WTC11 (cell line): ENCODE measurements at regions not wholly inside any gene's neighbourhood (a gene's known extent, or its start where the extent isn't known, plus 50 kb on each side); places are given as distances from the start of the nearest gene placed in this dataset.

Source experiments
- ATAC-seq: fragments of 200-7000 bp; cut with Tn5 transposase; 2 replicates; pipeline ENCODE4 v1.10.0; 2021; ENCODE audit warnings: mild to moderate bottlenecking, moderate library complexity
- CTCF ChIA-PET: fragments of 300-600 bp; sonication (Branson Sonifier 250); formaldehyde crosslinking; loops from one replicate; lab custom pipeline; 2021; ENCODE audit warnings: antibody characterized with exemption; lab: Charles Lee
- POLR2A ChIA-PET: fragments of 350-600 bp; sonication (Branson Sonifier 250); formaldehyde crosslinking; loops from one replicate; lab custom pipeline; 2021; ENCODE audit warnings: antibody characterized with exemption; lab: Charles Lee
- DNase-seq: peaks from one replicate; pipeline ENCODE4 v3.0.0; 2021; ENCODE audit warnings: low spot score
- H3K27ac Mint-ChIP-seq: 2 replicates; pipeline ENCODE4 v1.8.0; 2021; ENCODE audit warnings: mixed read lengths
- H3K27me3 Mint-ChIP-seq: 2 replicates; pipeline ENCODE4 v1.8.0; 2021; ENCODE audit warnings: low read depth, mild to moderate bottlenecking, moderate library complexity, mixed read lengths
- H3K36me3 Mint-ChIP-seq: 2 replicates; pipeline ENCODE4 v1.8.0; 2021; ENCODE audit warnings: mixed read lengths
- H3K4me1 Mint-ChIP-seq: 2 replicates; pipeline ENCODE4 v1.8.0; 2022; ENCODE audit warnings: mixed read lengths
- H3K4me3 Mint-ChIP-seq: 2 replicates; pipeline ENCODE4 v1.8.0; 2021; ENCODE audit warnings: mild to moderate bottlenecking, moderate library complexity, mixed read lengths
- H3K9me3 Mint-ChIP-seq: 2 replicates; pipeline ENCODE4 v1.8.0; 2021; ENCODE audit warnings: mixed read lengths
- AFF4 ChIP-seq: sonication (generic); formaldehyde crosslinking; IDR thresholded peaks from 2 replicates; pipeline ENCODE4 v1.8.1; 2023; ENCODE audit warnings: mild to moderate bottlenecking, missing genetic modification reagents, borderline replicate concordance
- ATF2 ChIP-seq: sonication (generic); formaldehyde crosslinking; IDR thresholded peaks from 2 replicates; pipeline ENCODE4 v1.8.1; 2022; ENCODE audit warnings: low read depth, missing genetic modification reagents, borderline replicate concordance
- CBFB ChIP-seq: sonication (generic); formaldehyde crosslinking; IDR thresholded peaks from 2 replicates; pipeline ENCODE4 v1.8.1; 2022; ENCODE audit warnings: mild to moderate bottlenecking, low read depth, missing genetic modification reagents
- CDX4 ChIP-seq: fragments of 250-450 bp; sonication (Bioruptor Pico); IDR thresholded peaks from 2 replicates; pipeline ENCODE4 v1.9.0; 2021; ENCODE audit warnings: moderate library complexity, mild to moderate bottlenecking, inconsistent platforms, borderline replicate concordance
- CREM ChIP-seq: sonication (generic); formaldehyde crosslinking; IDR thresholded peaks from 2 replicates; pipeline ENCODE4 v1.8.1; 2022; ENCODE audit warnings: mild to moderate bottlenecking, missing genetic modification reagents, moderate library complexity
- CTCF ChIP-seq: fragments of 200-600 bp; IDR thresholded peaks from 2 replicates; pipeline ENCODE4 v1.8.0; 2022; ENCODE audit warnings: antibody characterized with exemption
- E2F1 ChIP-seq: sonication (generic); formaldehyde crosslinking; IDR thresholded peaks from 2 replicates; pipeline ENCODE4 v1.8.0; 2022; ENCODE audit warnings: mild to moderate bottlenecking, missing genetic modification reagents
- ETV6 ChIP-seq: sonication (generic); formaldehyde crosslinking; IDR thresholded peaks from 2 replicates; pipeline ENCODE4 v1.8.1; 2022; ENCODE audit warnings: mild to moderate bottlenecking, missing genetic modification reagents
- FOXP1 ChIP-seq: sonication (generic); formaldehyde crosslinking; IDR thresholded peaks from 2 replicates; pipeline ENCODE4 v1.8.0; 2022; ENCODE audit warnings: missing genetic modification reagents, mild to moderate bottlenecking, moderate library complexity, borderline replicate concordance
- IRF1 ChIP-seq: sonication (generic); formaldehyde crosslinking; IDR thresholded peaks from 2 replicates; pipeline ENCODE4 v1.8.0; 2023; ENCODE audit warnings: missing genetic modification reagents
- JUN ChIP-seq: sonication (generic); formaldehyde crosslinking; IDR thresholded peaks from 2 replicates; pipeline ENCODE4 v1.8.0; 2023; ENCODE audit warnings: mild to moderate bottlenecking, missing genetic modification reagents
- NFATC4 ChIP-seq: fragments of 250-450 bp; sonication (Bioruptor Pico); IDR thresholded peaks from 2 replicates; pipeline ENCODE4 v1.9.0; 2021; ENCODE audit warnings: mild to moderate bottlenecking
- NR2C2 ChIP-seq: sonication (generic); formaldehyde crosslinking; IDR thresholded peaks from 2 replicates; pipeline ENCODE4 v1.8.0; 2022; ENCODE audit warnings: mild to moderate bottlenecking, missing genetic modification reagents
- PREB ChIP-seq: sonication (generic); formaldehyde crosslinking; IDR thresholded peaks from 2 replicates; pipeline ENCODE4 v1.8.1; 2022; ENCODE audit warnings: mild to moderate bottlenecking, missing genetic modification reagents, moderate library complexity, borderline replicate concordance
- TP53 ChIP-seq: sonication (generic); formaldehyde crosslinking; IDR thresholded peaks from 2 replicates; pipeline ENCODE4 v1.8.1; 2023; ENCODE audit warnings: mild to moderate bottlenecking, missing genetic modification reagents
- ZMAT4 ChIP-seq: fragments of 250-450 bp; sonication (Bioruptor Pico); IDR thresholded peaks from 2 replicates; pipeline ENCODE4 v1.9.0; 2021; ENCODE audit warnings: mild to moderate bottlenecking
- ZNF121 ChIP-seq: sonication (generic); formaldehyde crosslinking; IDR thresholded peaks from 2 replicates; pipeline ENCODE4 v1.8.0; 2023; ENCODE audit warnings: missing genetic modification reagents
- ZNF396 ChIP-seq: fragments of 250-450 bp; sonication (Bioruptor Pico); IDR thresholded peaks from 2 replicates; pipeline ENCODE4 v1.8.0; 2021; ENCODE audit warnings: mild to moderate bottlenecking, moderate library complexity, borderline replicate concordance
- ZNF423 ChIP-seq: fragments of 250-450 bp; sonication (Bioruptor Pico); IDR thresholded peaks from 2 replicates; pipeline ENCODE4 v2.1.2; 2022; ENCODE audit warnings: mild to moderate bottlenecking, moderate library complexity
- ZNF425 ChIP-seq: fragments of 250-450 bp; sonication (Bioruptor Pico); conservative IDR thresholded peaks from 2 replicates; pipeline ENCODE4 v1.9.0; 2021; ENCODE audit warnings: mild to moderate bottlenecking

GRCh38 chr4:156654410-156654809 lies 317.2 kb downstream of the PDGFC start:
- peaks cover 5% of the 10 kb centered on the region for H3K36me3 Mint-ChIP-seq
- TF ChIP-seq ZNF121 (no peak), CREM (CRISPR knock-in tag) (no peak), ETV6 (CRISPR knock-in tag) (no peak), TP53 (no peak), CBFB (CRISPR knock-in tag) (no peak), CDX4 (CRISPR knock-in tag) (no peak), JUN (CRISPR knock-in tag) (no peak), ZNF423 (CRISPR knock-in tag) (no peak), IRF1 (CRISPR knock-in tag) (no peak), E2F1 (CRISPR knock-in tag) (no peak), ZMAT4 (CRISPR knock-in tag) (no peak), ATF2 (CRISPR knock-in tag) (no peak), FOXP1 (CRISPR knock-in tag) (no peak), ZNF425 (no peak), ZNF396 (CRISPR knock-in tag) (no peak), PREB (no peak), AFF4 (no peak), NFATC4 (CRISPR knock-in tag) (no peak), CTCF (no peak), NR2C2 (CRISPR knock-in tag) (no peak)
- ChIA-PET POLR2A (no interaction called here), CTCF (no interaction called here)
- peaks cover 30% of the 10 kb centered on the region for H3K9me3 Mint-ChIP-seq
- H3K27ac Mint-ChIP-seq: no peak overlapping the region
- no peak overlapping the region for H3K4me3 Mint-ChIP-seq
- DNase-seq: no peak
- peaks cover 5% of the 10 kb centered on the region; the same call in 1 of the 2 replicates for H3K4me1 Mint-ChIP-seq
- no peaks in the 10 kb centered on the region for H3K27me3 Mint-ChIP-seq
- no peak for ATAC-seq
